H9 (cell line): ENCODE measurements at regions not wholly inside any gene's neighbourhood (a gene's known extent, or its start where the extent isn't known, plus 50 kb on each side); places are given as distances from the start of the nearest gene placed in this dataset.

Experiments used
- DNase-seq: peaks from one replicate; pipeline ENCODE4 v3.0.0-alpha.2; 2017
- H2AFZ ChIP-seq: one replicate; pipeline ENCODE4 v1.6.1; 2013; ENCODE audit warnings: mild to moderate bottlenecking, low read length, control low read depth, moderate library complexity
- H2AK5ac ChIP-seq: 2 replicates; pipeline ENCODE4 v1.6.1; 2013; ENCODE audit warnings: low read length, control low read depth, mixed read lengths; ENCODE audit not compliant: insufficient read length
- H2BK120ac ChIP-seq: one replicate; pipeline ENCODE4 v1.6.1; 2013; ENCODE audit warnings: low read depth, mild to moderate bottlenecking, low read length, control low read depth, inconsistent platforms; ENCODE audit not compliant: poor library complexity, severe bottlenecking
- H2BK12ac ChIP-seq: 2 replicates; pipeline ENCODE4 v1.6.1; 2013; ENCODE audit warnings: low read length, control low read depth, mixed read lengths, low read depth; ENCODE audit not compliant: insufficient read length
- H2BK15ac ChIP-seq: 2 replicates; pipeline ENCODE4 v1.6.1; 2013; ENCODE audit warnings: low read depth, low read length, control low read depth
- H2BK20ac ChIP-seq: one replicate; pipeline ENCODE4 v1.6.1; 2013; ENCODE audit warnings: low read depth, mild to moderate bottlenecking, low read length, control low read depth, inconsistent platforms; ENCODE audit not compliant: poor library complexity, severe bottlenecking
- H2BK5ac ChIP-seq: 2 replicates; pipeline ENCODE4 v1.6.1; 2013; ENCODE audit warnings: low read length, control low read depth, mixed read lengths; ENCODE audit not compliant: insufficient read length
- H3K14ac ChIP-seq: 2 replicates; pipeline ENCODE4 v1.6.1; 2013; ENCODE audit warnings: low read length, control low read depth; ENCODE audit not compliant: insufficient read depth
- H3K18ac ChIP-seq: 2 replicates; pipeline ENCODE4 v1.6.1; 2013; ENCODE audit warnings: low read depth, mild to moderate bottlenecking, mixed read lengths, low read length, control low read depth; ENCODE audit not compliant: insufficient read length
- H3K23ac ChIP-seq: 2 replicates; pipeline ENCODE4 v1.6.1; 2013; ENCODE audit warnings: low read length, control low read depth, mixed read lengths, low read depth; ENCODE audit not compliant: insufficient read length
- H3K23me2 ChIP-seq: 2 replicates; pipeline ENCODE4 v1.6.1; 2013; ENCODE audit warnings: low read depth, mild to moderate bottlenecking, mixed read lengths, low read length, control low read depth; ENCODE audit not compliant: insufficient read length, poor library complexity, severe bottlenecking
- H3K27ac ChIP-seq: 2 replicates; pipeline ENCODE4 v1.5.1; 2013; ENCODE audit warnings: low read length, control low read depth, mixed read lengths, low read depth; ENCODE audit not compliant: insufficient read length
- H3K27me3 ChIP-seq: 2 replicates; pipeline ENCODE4 v1.6.1; 2013; ENCODE audit warnings: low read length, control low read depth, inconsistent platforms; ENCODE audit not compliant: insufficient read depth
- H3K4ac ChIP-seq: 2 replicates; pipeline ENCODE4 v1.6.1; 2013; ENCODE audit warnings: low read depth, mild to moderate bottlenecking, control low read depth, inconsistent platforms, low read length, moderate library complexity
- H3K4me1 ChIP-seq: 2 replicates; pipeline ENCODE4 v1.6.1; 2013; ENCODE audit warnings: low read length, control low read depth, inconsistent platforms; ENCODE audit not compliant: insufficient read depth
- H3K4me2 ChIP-seq: 2 replicates; pipeline ENCODE4 v1.6.1; 2013; ENCODE audit warnings: low read length, control low read depth, mixed read lengths; ENCODE audit not compliant: insufficient read length, insufficient read depth
- H3K56ac ChIP-seq: 2 replicates; pipeline ENCODE4 v1.6.1; 2013; ENCODE audit warnings: low read depth, mild to moderate bottlenecking, mixed read lengths, low read length, control low read depth; ENCODE audit not compliant: insufficient read length
- H3K79me1 ChIP-seq: 2 replicates; pipeline ENCODE4 v1.6.1; 2013; ENCODE audit warnings: low read depth, mild to moderate bottlenecking, moderate library complexity, low read length, control low read depth, inconsistent platforms; ENCODE audit not compliant: insufficient read depth, poor library complexity, severe bottlenecking
- H3K79me2 ChIP-seq: 2 replicates; pipeline ENCODE4 v1.6.1; 2013; ENCODE audit warnings: low read length, control low read depth, inconsistent platforms; ENCODE audit not compliant: insufficient read depth
- H3K9ac ChIP-seq: 2 replicates; pipeline ENCODE4 v1.6.1; 2013; ENCODE audit warnings: low read length, control low read depth, mixed read lengths; ENCODE audit not compliant: insufficient read length; ENCODE audit errors: extremely low read depth
- H3K9me3 ChIP-seq: one replicate; pipeline ENCODE4 v1.6.1; 2013; ENCODE audit warnings: low read depth, low read length, inconsistent platforms; ENCODE audit not compliant: control insufficient read depth
- H3T11ph ChIP-seq: one replicate; pipeline ENCODE4 v1.6.1; 2013; ENCODE audit warnings: mild to moderate bottlenecking, low read length, control low read depth, inconsistent platforms
- H4K20me1 ChIP-seq: one replicate; pipeline ENCODE4 v1.6.1; 2013; ENCODE audit not compliant: control insufficient read depth, insufficient read length, insufficient read depth
- H4K5ac ChIP-seq: 2 replicates; pipeline ENCODE4 v1.6.1; 2013; ENCODE audit warnings: low read depth, mild to moderate bottlenecking, mixed read lengths, low read length, control low read depth; ENCODE audit not compliant: insufficient read length
- H4K8ac ChIP-seq: replicated peaks from 2 replicates; pipeline ENCODE4 v1.6.1; 2013; ENCODE audit warnings: low read length, control low read depth, mixed read lengths, low read depth; ENCODE audit not compliant: insufficient read length
- H4K91ac ChIP-seq: 2 replicates; pipeline ENCODE4 v1.6.1; 2013; ENCODE audit warnings: low read depth, mild to moderate bottlenecking, moderate library complexity, mixed read lengths, low read length, control low read depth; ENCODE audit not compliant: insufficient read length
- H3K27ac Mint-ChIP-seq, 3 experiments: 2 replicates in 2 of 3; 3 replicates in 1 of 3; pipeline ENCODE4 v1.8.0; 2020 to 2021; ENCODE audit warnings: mixed read lengths in 3 of 3, mild to moderate bottlenecking in 1 of 3, moderate library complexity in 1 of 3
- H3K27me3 Mint-ChIP-seq: 2 replicates; pipeline ENCODE4 v1.8.0; 2021; ENCODE audit warnings: low read depth, mild to moderate bottlenecking, moderate library complexity, mixed read lengths
- H3K36me3 Mint-ChIP-seq, 3 experiments: 2 replicates in 2 of 3; 3 replicates in 1 of 3; pipeline ENCODE4 v1.8.0; 2020 to 2021; ENCODE audit warnings: low read depth in 3 of 3, mixed read lengths in 3 of 3; ENCODE audit not compliant: insufficient read depth in 1 of 3
- H3K4me1 Mint-ChIP-seq, 2 experiments: 2 replicates each; pipeline ENCODE4 v1.8.0; 2020; ENCODE audit warnings: mixed read lengths in 2 of 2
- H3K4me3 Mint-ChIP-seq, 2 experiments: 2 replicates in 1 of 2; 3 replicates in 1 of 2; pipeline ENCODE4 v1.8.0; 2020 to 2021; ENCODE audit warnings: mild to moderate bottlenecking in 2 of 2, mixed read lengths in 2 of 2, moderate library complexity in 1 of 2
- H3K9me3 Mint-ChIP-seq, 2 experiments: 2 replicates in 1 of 2; 3 replicates in 1 of 2; pipeline ENCODE4 v1.8.0; 2020; ENCODE audit warnings: mild to moderate bottlenecking in 2 of 2, mixed read lengths in 2 of 2, moderate library complexity in 1 of 2
- CTCF ChIP-seq: fragments of 200-600 bp; sonication (generic); conservative IDR thresholded peaks from 3 replicates; pipeline ENCODE4 v1.8.0; 2021; ENCODE audit warnings: antibody characterized with exemption, mild to moderate bottlenecking
- WGBS: extraction: QIAGEN DNeasy Blood & Tissue Kit; methylation state at CpG from one replicate; pipeline ENCODE4 v1.1.7; 2013; ENCODE audit warnings: missing lambda C conversion rate, low lambda C conversion rate, mixed read lengths; ENCODE audit not compliant: insufficient read length; ENCODE audit errors: extremely low coverage; 5-methylcytosine and 5-hydroxymethylcytosine counted together

DNA sequence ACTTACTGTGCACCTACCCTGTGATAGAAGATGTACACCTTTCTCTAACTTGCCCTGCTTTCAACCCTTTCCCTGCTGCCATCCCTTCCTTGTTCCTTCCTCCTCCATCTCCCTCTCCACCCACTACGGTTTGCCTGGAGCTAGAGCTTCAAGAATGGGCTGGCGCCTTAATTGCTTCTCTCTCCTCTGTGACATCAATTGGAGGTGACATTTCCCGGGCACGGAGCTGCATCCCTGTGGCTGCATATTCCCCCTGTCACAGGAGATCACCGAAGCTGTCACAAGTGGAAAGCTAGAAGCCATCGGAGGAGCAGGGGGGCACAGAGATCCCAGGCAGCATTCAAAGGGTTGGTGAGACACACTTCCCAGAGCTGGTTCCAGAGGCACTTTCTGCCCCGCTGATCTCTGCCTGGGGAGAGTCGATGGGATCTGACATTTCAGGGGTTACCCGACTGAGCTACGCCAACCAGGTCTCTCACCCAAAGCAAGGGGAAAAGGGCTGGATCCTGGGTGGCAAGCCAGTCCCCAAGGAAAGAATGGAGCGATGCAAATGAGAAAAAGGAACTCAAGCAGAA, 604.9 kb downstream of the MED13L start:
- Histone ChIP-seq H4K8ac (no peak overlapping the region), H3K27ac (no peak overlapping the region), H3K9ac (no peak overlapping the region), H2BK20ac (no peak overlapping the region), H4K20me1 (no peaks in the 10 kb centered on the region), H2BK15ac (no peak overlapping the region), H3K18ac (no peak overlapping the region), H3K14ac (no peak overlapping the region), H4K91ac (no peak overlapping the region), H2BK5ac (no peak overlapping the region), H4K5ac (no peak overlapping the region), H3K23me2 (no peaks in the 10 kb centered on the region), H3K4me1 (no peaks in the 10 kb centered on the region), H2BK12ac (no peak overlapping the region), H3K4me2 (no peak overlapping the region), H2AK5ac (no peak overlapping the region), H3K79me1 (no peaks in the 10 kb centered on the region), H3K79me2 (no peaks in the 10 kb centered on the region), H2BK120ac (no peak overlapping the region), H3T11ph (no peak overlapping the region), H2AFZ (no peak overlapping the region), H3K23ac (no peak overlapping the region), H3K56ac (no peak overlapping the region), H3K27me3 (no peaks in the 10 kb centered on the region), H3K4ac (no peak overlapping the region), H3K9me3 (no peaks in the 10 kb centered on the region)
- no peak for TF ChIP-seq CTCF
- Mint-ChIP-seq H3K4me3 (no peak overlapping the region), H3K27me3 (peaks cover 8% of the 10 kb centered on the region), H3K36me3 (no peaks in the 10 kb centered on the region), H3K9me3 (peaks cover 0 to 3% of the 10 kb centered on the region in 2 experiments; a peak in 1 of 5 replicates), H3K27ac (peak overlapping the region in 1 of 3 experiments; percentile 23; a peak in 1 of 7 replicates), H3K4me1 (peaks cover 15 to 17% of the 10 kb centered on the region in 2 experiments)
- DNase-seq, result no peak
- WGBS, result no CpG with 5 or more reads among the region's 11 CpGs
